ENCODE measurements at regions not wholly inside any gene's neighbourhood (a gene's known extent, or its start where the extent isn't known, plus 50 kb on each side); places are given as distances from the start of the nearest gene placed in this dataset.
"Not testable (repeated sequence)": the region's sequence is repeated elsewhere in the genome, so short reads cannot be mapped to it uniquely, and the experiment has no call there.

DNA sequence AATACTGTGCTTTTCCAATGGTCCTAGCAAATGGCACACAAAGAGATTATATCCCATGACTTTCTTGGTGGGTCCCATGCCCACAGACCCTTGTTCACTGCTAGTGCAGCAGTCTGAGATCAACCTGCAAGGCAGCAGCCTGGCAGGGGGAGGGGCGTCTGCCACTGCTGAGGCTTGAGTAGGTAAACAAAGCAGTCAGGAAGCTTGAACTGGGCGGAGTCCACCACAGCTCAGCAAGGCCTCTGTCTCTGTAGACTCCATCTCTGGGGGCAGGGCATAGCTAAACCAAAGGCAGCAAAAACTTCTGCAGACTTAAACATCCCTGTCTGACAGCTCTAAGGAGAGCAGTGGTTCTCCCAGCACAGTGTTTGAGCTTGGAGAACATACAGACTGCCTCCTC, 82.9 kb downstream of the ZNF737 start:
- ChIA-PET POLR2A (no interaction called here), CTCF (no interaction called here)

DNA sequence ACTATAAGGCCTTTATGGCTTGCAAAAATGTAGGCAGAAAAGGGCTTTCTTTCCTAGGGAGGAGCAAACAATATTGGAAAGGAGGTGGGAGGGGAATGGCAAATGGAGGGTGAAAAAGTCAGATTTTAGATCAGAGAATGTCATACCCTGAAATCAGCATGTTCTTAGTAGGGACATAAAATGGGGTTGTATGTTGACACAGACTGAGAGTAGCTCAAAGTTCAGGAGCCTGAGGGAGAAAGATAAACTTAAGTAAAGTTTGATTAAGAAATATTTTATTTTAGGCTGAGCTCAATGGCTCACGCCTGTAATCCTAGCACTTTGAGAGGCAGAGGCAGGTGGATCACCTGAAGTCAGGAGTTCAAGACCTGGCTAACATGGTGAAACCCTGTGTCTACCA, 83.8 kb downstream of the ZNF737 start:
- ChIA-PET CTCF (interaction anchor here (0.6 kb wide), 1 partner anchor 98 kb away, joined by 3 read pairs; no protein-coding TSS in a partner anchor), POLR2A (no interaction called here)

GRCh38 chr19:20479483-20479882, 86.1 kb downstream of the ZNF737 start:
- ChIA-PET POLR2A (no interaction called here), CTCF (no interaction called here)

DNA sequence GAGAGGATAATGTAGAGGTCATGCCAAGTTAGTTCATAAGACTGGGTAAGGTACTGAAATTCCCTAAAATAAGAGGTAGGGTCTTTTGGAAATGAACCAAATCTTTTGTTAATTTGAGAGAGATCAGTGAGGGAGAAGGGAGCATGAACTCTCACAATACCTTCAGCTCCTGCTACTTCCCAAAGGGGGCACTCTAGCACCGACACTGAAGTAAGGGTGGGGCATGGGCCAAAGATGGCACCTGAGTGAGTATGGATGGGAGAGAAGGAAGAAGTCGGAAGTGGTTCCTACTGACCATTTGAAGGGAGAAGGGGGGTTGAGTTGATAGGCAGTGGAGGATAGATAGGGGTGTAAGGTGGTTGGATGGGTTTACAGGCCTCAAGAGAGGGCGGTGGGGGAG, 86.6 kb downstream of the ZNF737 start:
- CTCF ChIA-PET = interaction anchor here (0.6 kb wide), 1 partner anchor 286 kb away, joined by 3 read pairs; no protein-coding TSS in a partner anchor
- POLR2A ChIA-PET = no interaction called here

- CTCF ChIA-PET = no interaction called here
Observed at GRCh38 chr19:20472854-20473253, 92.7 kb downstream of the ZNF737 start.

GRCh38 chr19:20471431-20471830, 94.2 kb downstream of the ZNF737 start:
- CTCF ChIA-PET = no interaction called here
- POLR2A ChIA-PET = no interaction called here

More at GRCh38 chr19:20472854-20473253, 92.7 kb downstream of the ZNF737 start:
- POLR2A ChIA-PET = no interaction called here

- ChIA-PET POLR2A (no interaction called here), CTCF (no interaction called here)
Observed at GRCh38 chr19:20470345-20471135, 95.0 kb downstream of the ZNF737 start.

- CTCF ChIA-PET, POLR2A ChIA-PET: not testable (repeated sequence)
Observed at GRCh38 chr19:20466638-20466990, 99.0 kb downstream of the ZNF737 start.

DNA sequence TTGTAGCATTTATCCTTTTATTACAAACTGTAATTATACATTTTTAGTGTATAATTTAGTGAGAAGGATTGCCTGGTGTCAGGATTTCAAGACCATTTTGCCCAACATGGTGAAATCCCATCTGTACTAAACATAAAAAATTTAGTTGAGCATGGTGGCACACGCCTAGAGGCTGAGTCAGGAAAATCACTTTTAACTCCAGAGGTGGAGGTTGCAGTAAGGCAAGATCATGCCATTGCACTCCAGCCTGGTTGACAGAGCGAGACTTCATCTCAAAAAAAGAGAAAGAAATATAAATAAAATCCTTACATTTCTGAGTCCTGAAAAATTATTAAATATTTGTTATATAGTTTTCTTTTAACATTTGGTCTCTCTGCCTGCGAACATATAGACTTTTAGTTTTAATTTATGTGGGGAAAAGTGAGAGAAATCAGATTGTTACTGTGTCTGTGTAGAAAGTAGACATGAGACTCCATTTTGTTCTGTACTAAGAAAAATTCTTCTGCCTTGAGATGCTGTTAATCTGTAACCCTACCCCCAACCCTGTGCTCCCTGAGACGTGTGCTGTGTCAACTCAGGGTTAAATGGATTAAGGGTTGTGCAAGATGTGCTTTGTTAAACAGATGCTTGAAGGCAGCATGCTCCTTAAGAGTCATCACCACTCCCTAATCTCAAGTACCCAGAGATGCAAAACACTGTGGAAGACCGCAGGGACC, 99.5 kb downstream of the ZNF737 start:
- CTCF ChIA-PET, POLR2A ChIA-PET: not testable (repeated sequence)

DNA sequence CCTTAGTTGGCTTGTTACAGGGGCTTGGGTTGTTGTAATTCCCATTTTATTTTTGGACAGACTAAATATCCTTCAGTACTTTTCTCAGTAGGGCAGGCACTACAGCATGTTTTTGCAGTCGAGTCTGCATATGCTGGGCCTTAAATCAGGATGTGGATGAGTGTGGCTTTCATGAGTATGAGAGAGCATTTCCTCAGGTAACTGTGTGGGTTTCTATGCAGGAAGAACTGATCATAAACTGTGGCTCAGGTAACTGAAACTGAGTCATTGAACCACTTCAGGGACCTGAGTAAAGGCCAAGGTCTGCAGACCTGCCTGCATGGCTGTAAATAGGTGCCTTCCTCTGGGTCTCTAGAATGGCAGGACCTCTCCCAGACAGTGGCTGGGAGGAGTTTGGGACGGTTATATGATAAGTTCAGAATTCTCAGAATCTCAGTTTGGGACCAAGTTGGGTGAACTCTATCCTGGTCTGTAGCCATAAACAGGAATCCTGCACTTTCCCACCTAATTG, 112.1 kb downstream of the ZNF737 start:
- CTCF ChIA-PET = no interaction called here
- POLR2A ChIA-PET = no interaction called here

GRCh38 chr19:20444202-20444885, 121.2 kb downstream of the ZNF737 start:
- POLR2A ChIA-PET = no interaction called here

GRCh38 chr19:20432266-20432842, 133.2 kb downstream of the ZNF737 start:
- CTCF ChIA-PET = not testable (repeated sequence)

More at GRCh38 chr19:20444202-20444885, 121.2 kb downstream of the ZNF737 start:
- CTCF ChIA-PET = no interaction called here

DNA sequence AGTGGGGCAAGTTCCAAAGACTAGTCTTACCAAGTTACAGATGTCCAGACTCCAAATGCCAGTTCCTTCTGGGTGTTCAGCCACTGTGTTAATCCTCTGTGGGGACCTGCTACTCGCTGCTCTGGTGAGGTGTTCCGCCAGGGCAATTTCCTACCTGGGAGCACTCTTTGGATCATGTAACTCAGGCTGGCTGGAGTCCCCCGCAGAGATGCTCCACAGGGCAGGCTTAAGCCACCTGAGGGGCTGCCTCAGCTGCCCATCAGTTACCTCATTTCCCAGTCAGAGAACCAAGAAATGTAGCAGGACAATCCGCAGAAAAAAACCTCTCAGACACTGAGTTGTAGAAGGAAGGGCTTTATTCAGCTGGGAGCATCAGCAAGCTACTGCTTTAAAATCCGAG, 133.8 kb downstream of the ZNF737 start:
- CTCF ChIA-PET = no interaction called here

More at GRCh38 chr19:20432266-20432842, 133.2 kb downstream of the ZNF737 start:
- POLR2A ChIA-PET = not testable (repeated sequence)

DNA sequence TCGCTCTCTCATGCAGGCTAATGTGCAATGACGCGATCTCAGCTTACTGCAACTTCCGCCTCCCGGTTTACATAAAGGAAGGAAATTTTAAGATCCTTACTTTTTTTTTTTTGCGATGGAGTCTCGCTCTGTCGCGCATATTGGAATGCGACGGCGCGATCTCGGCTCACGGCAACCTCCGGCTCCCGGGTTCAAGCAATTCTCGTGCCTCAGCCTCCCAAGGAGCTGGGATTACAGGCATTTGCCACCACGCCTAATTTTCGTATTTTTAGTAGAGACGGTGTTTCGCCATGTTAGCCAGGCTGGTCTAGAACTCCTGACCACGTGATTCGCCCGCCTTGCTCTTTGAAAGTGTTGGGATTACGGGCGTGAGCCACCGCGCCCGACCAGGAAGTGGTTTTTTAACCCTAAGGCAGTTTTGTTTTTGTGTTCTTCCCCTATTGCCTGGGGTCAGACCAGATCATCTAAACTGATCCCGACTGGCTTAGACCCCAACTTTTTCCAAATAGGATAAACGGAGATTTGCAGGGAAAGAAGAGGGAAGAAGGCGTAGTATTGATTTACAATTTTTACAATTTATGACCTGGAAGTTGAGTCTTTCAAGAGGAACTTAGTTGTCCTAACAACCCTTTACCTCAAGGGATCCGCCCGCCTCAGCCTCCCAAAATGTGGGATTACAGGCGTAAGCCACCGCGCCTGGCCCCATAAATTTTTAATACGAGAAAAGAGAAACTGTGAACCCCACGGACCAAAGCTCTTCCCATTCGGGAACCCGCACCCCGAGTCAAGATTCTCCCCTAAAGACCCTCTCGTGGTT, 142.0 kb downstream of the ZNF737 start:
- ChIA-PET CTCF (no interaction called here), POLR2A (interaction anchor here (0.6 to 2.4 kb wide), 6 partner anchors 63 to 602 kb away, joined by 3 to 14 read pairs (median 6); partner anchors contain the start of genes ZNF506, ZNF626, ZNF66 and ZNF737)

More for the DNA sequence above, 133.8 kb downstream of the ZNF737 start:
- POLR2A ChIA-PET = no interaction called here

DNA sequence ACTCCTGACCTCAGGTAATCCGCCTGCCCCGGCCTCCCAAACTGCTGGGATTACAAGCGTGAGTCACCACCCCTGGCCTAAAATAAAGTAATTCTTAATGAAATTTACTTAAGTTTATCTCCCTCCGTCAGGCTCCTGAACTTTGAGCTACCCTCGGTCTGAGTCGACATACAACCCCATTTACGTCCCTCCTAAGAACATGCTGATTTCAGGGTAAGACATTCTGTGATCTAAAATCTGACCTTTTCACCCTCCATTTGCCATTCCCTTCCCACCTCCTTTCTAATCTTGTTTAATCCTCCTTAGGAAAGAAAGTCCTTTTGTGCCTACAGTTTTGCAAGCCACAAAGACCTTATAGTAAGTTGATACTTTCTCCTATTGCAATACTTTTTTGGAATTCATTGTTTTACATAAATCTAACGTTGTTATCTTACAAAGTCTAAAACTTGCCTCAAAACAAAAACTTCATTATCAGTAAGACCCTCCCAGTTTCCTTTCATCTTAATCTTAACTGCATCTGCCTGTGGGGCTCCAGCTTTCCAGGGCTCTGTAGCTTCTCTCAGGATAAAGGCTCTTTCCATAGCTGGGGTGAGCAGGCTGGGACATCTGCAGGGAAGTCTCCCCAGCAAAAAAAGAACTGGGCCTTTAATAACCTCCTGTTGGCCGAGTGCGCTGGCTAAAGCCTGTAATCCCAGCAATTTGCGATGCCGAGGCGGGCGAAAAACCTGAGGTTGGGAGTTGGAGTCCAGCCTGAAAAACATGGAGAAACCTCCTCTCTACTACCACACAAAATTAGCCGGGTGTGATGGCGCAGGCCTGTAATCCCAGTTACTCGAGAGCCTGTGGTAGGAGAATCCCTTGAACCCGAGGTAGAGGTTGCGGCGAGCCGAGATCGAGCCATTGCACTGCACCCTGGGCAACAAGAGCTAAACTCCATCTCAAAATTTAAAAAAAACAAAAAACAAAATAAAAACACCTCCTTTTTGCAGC, 143.1 kb downstream of the ZNF737 start:
- CTCF ChIA-PET = no interaction called here
- POLR2A ChIA-PET = interaction anchor here (0.7 to 2.4 kb wide), 2 partner anchors 143 to 601 kb away, joined by 4 to 14 read pairs; partner anchors contain the start of genes ZNF506 and ZNF737

DNA sequence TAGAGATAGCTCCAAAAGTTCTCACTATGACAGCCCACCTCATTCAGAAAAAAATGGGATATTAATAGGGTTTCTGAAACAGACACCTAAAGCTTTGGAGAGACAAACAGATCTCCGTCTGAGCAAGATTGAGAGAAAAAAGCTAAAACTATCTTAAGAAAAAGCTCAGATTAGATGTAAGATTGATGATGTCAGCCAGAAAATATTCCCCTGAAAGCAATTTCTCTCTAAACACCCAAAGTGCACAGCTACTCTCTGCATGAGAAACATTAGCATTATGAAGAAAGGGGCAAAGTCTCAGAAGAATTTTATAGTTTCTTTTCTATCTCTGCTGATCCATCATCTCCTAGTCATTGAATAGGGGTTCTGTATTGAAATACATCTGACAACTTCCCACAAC, 148.9 kb downstream of the ZNF737 start:
- POLR2A ChIA-PET = no interaction called here
- CTCF ChIA-PET = no interaction called here

GRCh38 chr19:20414120-20414519, 151.5 kb downstream of the ZNF737 start:
- ChIA-PET POLR2A (no interaction called here), CTCF (interaction anchor here (0.7 kb wide), 1 partner anchor 578 kb away, joined by 3 read pairs; no protein-coding TSS in a partner anchor)

DNA sequence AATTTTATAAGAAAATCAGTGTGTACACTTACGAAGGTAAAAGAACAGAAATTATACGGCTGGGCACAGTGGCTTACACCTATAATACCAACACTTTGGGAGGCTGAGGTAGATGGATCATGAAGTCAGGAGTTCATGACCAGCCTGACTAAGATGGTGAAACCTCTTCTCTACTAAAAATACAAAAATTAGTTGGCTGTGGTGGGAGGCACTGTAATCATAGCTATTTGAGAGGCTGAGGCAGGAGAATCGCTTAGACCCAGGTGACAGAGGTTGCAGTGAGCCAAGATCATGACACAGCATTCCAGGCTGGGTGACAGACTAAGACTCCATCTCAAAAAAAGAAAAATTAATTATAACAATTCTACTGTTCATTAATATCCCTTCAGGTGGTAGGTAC, 151.9 kb downstream of the ZNF737 start:
- CTCF ChIA-PET = no interaction called here
- POLR2A ChIA-PET = no interaction called here

Data from activated CD8-positive, alpha-beta memory T cell treated with anti-CD3 and anti-CD28 coated beads for 36 hours (primary cell).